ENCODE measurements at regions not wholly inside any gene's neighbourhood (a gene's known extent, or its start where the extent isn't known, plus 50 kb on each side); places are given as distances from the start of the nearest gene placed in this dataset.

- no peak overlapping the region for H3K4me3 ChIP-seq (ENCODE audit: low read length)
- peak; percentile 39 for DNase-seq (ENCODE audit: low read depth)
- no peak for TF ChIP-seq CTCF (conservative IDR thresholded peaks at IDR 0.05; ENCODE audit: low read length)
Measured at GRCh38 chr1:221078260-221078965, 199.2 kb downstream of the HLX start.

GRCh38 chr1:221083902-221084301, 204.7 kb downstream of the HLX start:
- TF ChIP-seq CTCF (conservative IDR thresholded peaks at IDR 0.05; ENCODE audit: low read length): no peak
- no peak overlapping the region for H3K4me3 ChIP-seq (ENCODE audit: low read length)
- no peak for DNase-seq (ENCODE audit: low read depth)

- no peak for DNase-seq (ENCODE audit: low read depth)
- TF ChIP-seq CTCF (conservative IDR thresholded peaks at IDR 0.05; ENCODE audit: low read length): no peak
- no peak overlapping the region for H3K4me3 ChIP-seq (ENCODE audit: low read length)
Measured at GRCh38 chr1:221084681-221085080, 205.4 kb downstream of the HLX start.

- no peak for TF ChIP-seq CTCF (conservative IDR thresholded peaks at IDR 0.05; ENCODE audit: low read length)
- peak; percentile 27 for DNase-seq (ENCODE audit: low read depth)
- H3K4me3 ChIP-seq (ENCODE audit: low read length): no peak overlapping the region
Measured at GRCh38 chr1:221085701-221086375, 206.6 kb downstream of the HLX start.

GRCh38 chr1:221087919-221088318, 208.7 kb downstream of the HLX start:
- H3K4me3 ChIP-seq (ENCODE audit: low read length): no peak overlapping the region

GRCh38 chr1:221089273-221089672, 210.0 kb downstream of the HLX start:
- DNase-seq (ENCODE audit: low read depth): peak; percentile 81
- no peak; the same call in 1 of the 2 replicates for TF ChIP-seq CTCF (conservative IDR thresholded peaks at IDR 0.05; ENCODE audit: low read length)
- H3K4me3 ChIP-seq (ENCODE audit: low read length): no peak overlapping the region

More at GRCh38 chr1:221087919-221088318, 208.7 kb downstream of the HLX start:
- DNase-seq (ENCODE audit: low read depth): peak; percentile 23
- TF ChIP-seq CTCF (conservative IDR thresholded peaks at IDR 0.05; ENCODE audit: low read length): no peak

GRCh38 chr1:221089803-221090202, 210.6 kb downstream of the HLX start:
- TF ChIP-seq CTCF (conservative IDR thresholded peaks at IDR 0.05; ENCODE audit: low read length): no peak
- DNase-seq (ENCODE audit: low read depth): no peak
- no peak overlapping the region for H3K4me3 ChIP-seq (ENCODE audit: low read length)

Data from AG10803 (cell line).